ENCODE measurements at regions not wholly inside any gene's neighbourhood (a gene's known extent, or its start where the extent isn't known, plus 50 kb on each side); places are given as distances from the start of the nearest gene placed in this dataset.
"Not testable (repeated sequence)": the region's sequence is repeated elsewhere in the genome, so short reads cannot be mapped to it uniquely, and the experiment has no call there.

DNA sequence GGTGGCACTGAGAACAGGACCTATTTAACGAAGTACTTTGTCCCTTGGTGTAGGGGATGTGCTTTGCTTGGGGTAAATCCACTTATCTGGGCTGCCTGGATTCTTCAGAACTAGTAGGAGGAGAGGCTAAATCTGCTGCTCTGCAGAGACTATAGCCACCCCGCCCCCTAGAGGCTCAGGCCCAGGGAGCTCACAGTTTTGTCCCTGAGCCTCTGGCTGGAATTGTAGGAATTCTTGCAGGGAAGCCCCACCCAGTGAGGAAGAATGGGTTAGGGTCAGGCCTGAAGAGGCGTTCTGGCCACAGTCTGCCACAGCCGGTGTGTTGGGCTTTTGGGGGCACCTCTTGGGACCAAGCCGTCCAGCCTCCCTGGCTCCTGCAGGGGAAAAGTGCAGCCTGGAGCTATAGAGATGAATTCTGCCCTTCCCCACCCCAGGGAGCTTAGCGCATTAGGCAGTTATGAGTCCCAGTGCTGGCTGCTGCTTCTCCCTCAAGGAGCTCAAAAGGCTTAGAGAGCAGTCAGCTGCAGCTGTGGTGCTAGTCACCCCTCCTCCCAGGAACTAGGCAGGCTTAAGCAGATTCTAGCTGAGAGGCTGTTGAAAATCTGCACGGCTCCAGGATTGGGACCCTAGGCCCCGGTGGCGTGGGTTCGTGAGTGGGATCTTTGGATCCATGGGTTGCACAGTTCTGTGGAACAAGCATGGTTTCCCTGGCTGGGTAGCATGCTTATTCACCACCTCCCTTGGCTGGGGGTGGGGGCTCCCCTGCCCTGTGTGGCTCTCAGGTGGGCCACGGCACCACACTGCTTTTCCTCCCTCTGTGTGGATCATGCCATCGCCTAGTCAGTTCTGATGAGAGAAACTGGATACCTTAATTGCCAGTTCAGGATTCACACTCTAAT is 237.4 kb upstream of the TOM1L1 start:
- Histone ChIP-seq H3K4me1 (no peaks in the 10 kb centered on the region), H3K4me3 (no peak overlapping the region), H3K9me3 (replicated peaks) (no peaks in the 10 kb centered on the region), H3K27ac (replicated peaks) (no peak overlapping the region), H3K27me3 (ENCODE audit: low read depth) (no peaks in the 10 kb centered on the region), H3K36me3 (no peaks in the 10 kb centered on the region)
- TF ChIP-seq, protein P1, sequence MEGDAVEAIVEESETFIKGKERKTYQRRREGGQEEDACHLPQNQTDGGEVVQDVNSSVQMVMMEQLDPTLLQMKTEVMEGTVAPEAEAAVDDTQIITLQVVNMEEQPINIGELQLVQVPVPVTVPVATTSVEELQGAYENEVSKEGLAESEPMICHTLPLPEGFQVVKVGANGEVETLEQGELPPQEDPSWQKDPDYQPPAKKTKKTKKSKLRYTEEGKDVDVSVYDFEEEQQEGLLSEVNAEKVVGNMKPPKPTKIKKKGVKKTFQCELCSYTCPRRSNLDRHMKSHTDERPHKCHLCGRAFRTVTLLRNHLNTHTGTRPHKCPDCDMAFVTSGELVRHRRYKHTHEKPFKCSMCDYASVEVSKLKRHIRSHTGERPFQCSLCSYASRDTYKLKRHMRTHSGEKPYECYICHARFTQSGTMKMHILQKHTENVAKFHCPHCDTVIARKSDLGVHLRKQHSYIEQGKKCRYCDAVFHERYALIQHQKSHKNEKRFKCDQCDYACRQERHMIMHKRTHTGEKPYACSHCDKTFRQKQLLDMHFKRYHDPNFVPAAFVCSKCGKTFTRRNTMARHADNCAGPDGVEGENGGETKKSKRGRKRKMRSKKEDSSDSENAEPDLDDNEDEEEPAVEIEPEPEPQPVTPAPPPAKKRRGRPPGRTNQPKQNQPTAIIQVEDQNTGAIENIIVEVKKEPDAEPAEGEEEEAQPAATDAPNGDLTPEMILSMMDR (IDR thresholded peaks at IDR 0.05; ENCODE audit: borderline replicate concordance): no peak
- intact Hi-C loops (cut with micrococcal nuclease): no loop called here
- no peak for DNase-seq

DNA sequence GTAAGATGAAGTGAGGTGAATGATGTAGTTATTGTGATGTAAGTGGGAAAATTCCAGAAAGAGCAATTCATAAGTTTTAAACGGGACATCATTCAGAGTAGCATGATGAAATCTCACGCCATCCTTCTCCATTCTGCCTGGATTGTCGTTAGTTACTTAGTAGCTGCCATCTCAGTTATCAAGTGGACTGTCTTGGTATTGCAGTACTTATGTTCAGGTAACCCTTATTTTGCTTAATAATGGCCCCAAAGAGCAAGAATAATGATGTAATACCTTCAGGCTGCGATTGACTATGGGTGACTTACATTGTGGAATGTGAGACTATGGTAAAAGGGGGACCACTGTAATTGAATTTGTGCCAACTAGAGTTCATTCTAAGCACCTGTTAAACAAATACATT is 234.1 kb upstream of the TOM1L1 start:
- Histone ChIP-seq H3K36me3 (no peaks in the 10 kb centered on the region), H3K9me3 (replicated peaks) (no peaks in the 10 kb centered on the region), H3K27me3 (ENCODE audit: low read depth) (no peaks in the 10 kb centered on the region), H3K27ac (replicated peaks) (no peak overlapping the region), H3K4me3 (no peak overlapping the region), H3K4me1 (no peaks in the 10 kb centered on the region)
- TF ChIP-seq, protein P1 (IDR thresholded peaks at IDR 0.05; ENCODE audit: borderline replicate concordance): no peak
- DNase-seq: no peak
- intact Hi-C loops (cut with micrococcal nuclease): no loop called here

DNA sequence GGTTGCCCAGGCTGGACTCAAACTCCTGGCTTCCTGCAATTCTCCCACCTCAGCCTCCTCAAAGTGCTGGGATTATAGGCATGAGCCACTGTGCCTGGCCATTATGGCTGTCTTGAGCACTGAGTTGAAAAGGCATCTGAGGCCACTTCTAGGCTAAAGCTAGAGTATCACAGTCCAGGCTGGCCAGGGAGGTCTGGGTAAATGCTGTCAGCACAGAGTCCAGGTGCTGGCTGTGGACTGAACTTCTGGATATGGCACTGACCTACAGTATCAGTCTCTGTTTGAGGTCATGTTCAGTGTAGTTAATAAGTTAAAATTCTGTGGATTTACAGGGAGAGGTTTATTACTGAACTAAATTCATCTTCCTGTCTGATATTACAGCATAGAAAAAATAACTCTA is 222.5 kb upstream of the TOM1L1 start:
- Histone ChIP-seq H3K9me3 (replicated peaks) (peaks cover 3% of the 10 kb centered on the region), H3K4me1 (no peaks in the 10 kb centered on the region), H3K36me3 (no peaks in the 10 kb centered on the region), H3K27me3 (ENCODE audit: low read depth) (no peaks in the 10 kb centered on the region), H3K4me3 (no peak overlapping the region), H3K27ac (replicated peaks) (no peak overlapping the region)
- TF ChIP-seq, protein P1 (IDR thresholded peaks at IDR 0.05; ENCODE audit: borderline replicate concordance): no peak
- intact Hi-C loops (cut with micrococcal nuclease): no loop called here
- DNase-seq: no peak

DNA sequence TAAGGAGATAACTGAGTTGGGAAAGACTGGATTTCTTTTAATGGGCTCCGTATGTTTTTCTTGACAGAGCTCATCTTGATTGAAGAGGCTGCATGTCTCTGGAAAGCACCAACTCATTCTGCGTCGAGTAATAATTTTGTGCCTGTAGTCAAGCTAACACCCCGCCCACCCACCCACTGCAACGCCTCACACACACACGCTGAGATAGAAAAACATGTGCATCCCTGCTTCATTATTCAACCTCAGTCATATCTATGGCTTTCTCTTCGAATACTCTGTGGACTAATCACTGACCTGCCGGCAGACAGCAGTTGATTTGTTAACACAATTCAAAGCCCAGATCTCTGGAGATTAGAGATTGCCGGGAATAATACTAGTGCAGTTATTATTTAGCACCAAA is 220.2 kb upstream of the TOM1L1 start:
- TF ChIP-seq, protein P1 (IDR thresholded peaks at IDR 0.05; ENCODE audit: borderline replicate concordance): no peak
- no peak for DNase-seq
- Histone ChIP-seq H3K4me3 (no peak overlapping the region), H3K36me3 (no peaks in the 10 kb centered on the region), H3K27ac (replicated peaks) (no peak overlapping the region), H3K4me1 (no peaks in the 10 kb centered on the region), H3K9me3 (replicated peaks) (no peaks in the 10 kb centered on the region), H3K27me3 (ENCODE audit: low read depth) (no peaks in the 10 kb centered on the region)
- intact Hi-C loops (cut with micrococcal nuclease): no loop called here

DNA sequence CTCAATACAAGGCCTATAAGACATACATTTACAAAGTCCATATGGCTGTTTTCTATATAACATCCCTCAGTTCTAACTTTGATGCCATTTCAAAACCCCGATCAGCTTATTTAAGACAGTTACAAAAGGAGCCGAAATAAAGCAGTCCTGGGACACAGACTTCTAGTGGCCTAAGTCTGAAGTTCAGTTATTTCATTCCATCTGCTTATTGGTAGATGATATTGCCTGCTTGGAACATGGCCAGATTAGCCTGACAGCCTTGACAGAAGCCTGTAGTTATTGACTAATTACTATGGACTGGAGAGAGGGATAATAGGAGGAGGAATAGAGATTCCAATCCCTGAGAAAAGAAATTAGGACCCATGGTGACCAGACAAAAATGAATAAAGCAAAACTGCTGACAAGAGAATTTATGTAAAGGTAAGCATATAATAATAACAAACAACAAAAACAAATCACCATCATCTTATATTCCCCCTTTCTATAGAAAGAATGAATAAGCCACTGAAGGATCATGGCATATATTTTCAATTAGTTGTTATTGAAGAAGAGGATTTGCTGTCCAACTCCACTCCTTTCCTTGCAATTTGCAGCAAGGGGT is 206.3 kb upstream of the TOM1L1 start:
- no peak for DNase-seq
- Histone ChIP-seq H3K27ac (replicated peaks) (no peak overlapping the region), H3K36me3 (no peaks in the 10 kb centered on the region), H3K4me1 (no peaks in the 10 kb centered on the region), H3K27me3 (ENCODE audit: low read depth) (no peaks in the 10 kb centered on the region), H3K4me3 (no peak overlapping the region), H3K9me3 (replicated peaks) (no peaks in the 10 kb centered on the region)
- TF ChIP-seq, protein P1 (IDR thresholded peaks at IDR 0.05; ENCODE audit: borderline replicate concordance): no peak
- intact Hi-C loops (cut with micrococcal nuclease): no loop called here

DNA sequence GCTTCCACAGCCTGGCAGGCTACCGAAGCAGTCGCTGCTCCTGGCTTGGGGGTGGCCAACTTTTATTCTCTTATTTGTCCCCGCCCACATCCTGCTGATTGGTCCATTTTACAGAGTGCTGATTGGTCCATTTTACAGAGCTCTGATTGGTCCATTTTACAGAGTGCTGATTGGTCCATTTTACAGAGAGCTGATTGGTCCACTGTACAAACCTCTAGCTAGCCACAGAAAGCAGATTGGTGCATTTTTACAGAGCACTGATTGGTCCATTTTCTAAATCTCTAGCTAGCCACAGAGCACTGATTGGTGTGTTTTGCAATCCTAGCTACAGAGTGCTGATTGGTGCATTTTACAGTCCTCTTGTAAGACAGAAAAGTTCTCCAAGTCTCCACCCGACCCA is 187.9 kb upstream of the TOM1L1 start:
- H3K27ac ChIP-seq (replicated peaks); H3K4me3 ChIP-seq; DNase-seq; H3K4me1 ChIP-seq; intact Hi-C loops (cut with micrococcal nuclease); H3K36me3 ChIP-seq; H3K27me3 ChIP-seq (ENCODE audit: low read depth): not testable (repeated sequence)
- peaks cover 46% of the 10 kb centered on the region for H3K9me3 ChIP-seq (replicated peaks)
